HG03575 (cell line): ENCODE measurements at regions not wholly inside any gene's neighbourhood (a gene's known extent, or its start where the extent isn't known, plus 50 kb on each side); places are given as distances from the start of the nearest gene placed in this dataset.
"Not testable (repeated sequence)": the region's sequence is repeated elsewhere in the genome, so short reads cannot be mapped to it uniquely, and the experiment has no call there.

ENCODE experiments used
- ATAC-seq: cut with Tn5 transposase; IDR thresholded peaks from one replicate; pipeline ENCODE4 v1.9.1; 2021; ENCODE audit not compliant: unreplicated experiment, insufficient number of reproducible peaks, low FRiP score; ENCODE audit errors: extremely low read depth

DNA sequence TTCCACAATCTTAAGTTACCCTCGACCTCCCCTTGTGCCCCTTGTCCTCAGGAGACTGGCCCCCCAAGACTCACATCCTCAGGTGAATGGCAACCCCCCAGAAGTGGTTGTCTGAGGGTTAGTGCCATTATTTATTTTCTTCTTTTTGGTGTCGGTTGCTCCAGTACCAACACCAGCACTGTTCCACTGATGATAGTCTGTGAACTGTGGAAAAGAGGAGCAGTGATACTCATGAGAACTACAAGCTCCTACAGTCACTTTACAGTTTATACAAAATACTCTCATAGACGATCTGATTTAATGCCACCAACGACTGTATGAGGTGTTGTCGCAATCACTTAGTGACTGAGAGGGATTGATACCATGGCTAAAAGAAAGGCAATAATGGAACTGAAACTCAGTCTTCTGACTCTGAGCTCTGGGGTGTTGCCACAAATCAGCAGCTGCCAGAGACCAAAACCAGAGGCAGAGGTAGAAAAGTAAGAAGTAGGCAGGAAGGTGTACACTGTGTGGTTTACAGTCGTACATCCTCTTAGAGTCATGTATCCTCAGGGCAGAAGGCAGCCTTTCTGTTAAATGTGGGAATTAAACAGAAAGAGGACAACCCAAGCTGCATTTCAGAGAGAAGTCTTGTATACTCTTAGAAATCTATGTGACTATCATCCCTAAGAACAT, 90.8 kb upstream of the ADCY2 start:
- not testable (repeated sequence) for ATAC-seq

GRCh38 chr5:7306556-7306955, 89.4 kb upstream of the ADCY2 start:
- not testable (repeated sequence) for ATAC-seq

- not testable (repeated sequence) for ATAC-seq
Measured at GRCh38 chr5:7307709-7308108, 88.2 kb upstream of the ADCY2 start.

DNA sequence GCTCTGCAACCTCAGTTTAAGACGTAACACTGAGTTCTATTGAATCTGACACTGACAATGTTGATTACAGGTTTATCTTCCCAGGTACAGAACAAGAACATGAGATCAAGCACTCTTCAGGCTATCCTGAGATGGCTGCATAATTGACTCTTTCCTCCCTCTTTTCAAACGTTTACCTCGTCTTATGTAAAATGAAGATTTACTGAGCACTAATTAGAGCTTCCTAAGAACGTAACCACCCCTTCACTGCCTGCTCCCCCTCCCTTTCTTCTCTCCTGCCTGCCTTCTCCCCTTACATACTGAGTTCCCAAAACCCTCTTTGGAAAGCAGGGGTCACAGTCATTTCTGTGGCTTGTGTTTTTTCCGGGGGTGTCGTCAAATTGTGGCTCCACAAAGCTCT, 86.2 kb upstream of the ADCY2 start:
- ATAC-seq, result not testable (repeated sequence)

DNA sequence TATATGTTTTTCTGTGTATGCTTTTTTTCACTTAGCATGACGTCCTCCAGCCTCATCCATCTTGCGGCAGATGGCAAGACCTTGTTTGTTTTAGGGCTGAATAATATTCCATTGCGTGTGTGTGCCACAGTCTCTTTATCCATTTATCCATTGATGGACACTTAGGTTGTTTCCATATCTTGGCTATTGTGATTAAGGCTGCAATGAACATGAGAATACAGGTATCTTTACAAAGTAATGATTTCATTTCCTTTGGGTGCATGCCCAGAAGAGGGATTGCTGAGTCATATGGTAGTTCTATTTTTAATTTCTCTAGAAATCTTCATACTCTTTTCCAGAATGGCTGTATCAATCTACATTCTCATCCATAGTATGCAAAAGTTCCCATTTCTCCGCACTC, 85.3 kb upstream of the ADCY2 start:
- ATAC-seq, result not testable (repeated sequence)

GRCh38 chr5:7315118-7315517, 80.8 kb upstream of the ADCY2 start:
- no peak for ATAC-seq

GRCh38 chr5:7317751-7318150, 78.2 kb upstream of the ADCY2 start:
- ATAC-seq, result no peak

DNA sequence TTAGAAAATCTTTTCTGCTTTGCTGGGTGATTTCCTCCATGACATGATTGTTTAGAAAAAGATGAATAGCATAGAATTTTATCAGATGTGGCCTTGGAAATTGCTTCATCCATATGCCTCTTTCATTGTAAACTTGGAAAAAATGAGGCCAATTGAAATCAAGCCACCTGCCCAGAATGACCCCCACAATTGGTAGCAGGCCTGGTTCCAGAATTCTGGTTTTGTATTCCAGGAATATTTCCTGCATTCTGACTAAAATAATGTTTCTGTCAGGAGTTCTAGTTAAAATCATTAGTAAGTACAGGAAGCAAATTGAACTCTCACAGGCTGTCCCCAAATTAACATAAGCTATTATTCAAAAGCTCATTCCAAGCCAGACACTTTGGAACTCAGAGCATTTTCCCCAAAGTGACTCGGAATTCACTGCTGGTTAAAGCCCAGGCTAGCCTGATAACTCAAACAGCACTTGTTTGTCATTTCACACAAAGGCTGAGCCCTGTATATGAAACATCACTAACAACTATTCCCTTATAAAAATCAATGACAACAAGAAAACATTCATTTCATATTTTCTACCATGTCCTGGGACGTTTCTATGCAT, 75.1 kb upstream of the ADCY2 start:
- ATAC-seq, result no peak

DNA sequence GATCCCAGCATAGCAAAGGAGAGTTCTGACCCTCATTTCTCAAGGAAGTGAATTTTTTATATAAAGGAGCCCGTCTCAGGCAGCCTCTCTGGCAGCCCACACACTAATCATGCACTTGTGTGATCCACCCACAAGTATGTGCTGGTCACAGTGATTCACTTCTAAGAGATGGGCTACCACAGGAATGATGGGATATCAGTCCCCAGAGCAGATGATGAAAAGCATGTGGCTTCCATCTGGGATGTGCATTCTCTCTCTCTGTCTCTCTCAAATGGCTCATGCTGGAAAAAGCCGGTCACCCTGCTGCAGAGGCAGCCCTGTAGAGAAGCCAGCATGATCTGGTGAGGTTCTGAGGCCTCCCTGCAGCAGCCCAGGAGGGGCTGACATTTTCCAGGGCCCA, 74.2 kb upstream of the ADCY2 start:
- ATAC-seq, result no peak

- ATAC-seq, result no peak
Measured at GRCh38 chr5:7324919-7325318, 71.0 kb upstream of the ADCY2 start.

- ATAC-seq, result no peak
Measured at GRCh38 chr5:7325975-7326913, 69.7 kb upstream of the ADCY2 start.

- ATAC-seq, result no peak
Measured at GRCh38 chr5:7329141-7329540, 66.8 kb upstream of the ADCY2 start.

DNA sequence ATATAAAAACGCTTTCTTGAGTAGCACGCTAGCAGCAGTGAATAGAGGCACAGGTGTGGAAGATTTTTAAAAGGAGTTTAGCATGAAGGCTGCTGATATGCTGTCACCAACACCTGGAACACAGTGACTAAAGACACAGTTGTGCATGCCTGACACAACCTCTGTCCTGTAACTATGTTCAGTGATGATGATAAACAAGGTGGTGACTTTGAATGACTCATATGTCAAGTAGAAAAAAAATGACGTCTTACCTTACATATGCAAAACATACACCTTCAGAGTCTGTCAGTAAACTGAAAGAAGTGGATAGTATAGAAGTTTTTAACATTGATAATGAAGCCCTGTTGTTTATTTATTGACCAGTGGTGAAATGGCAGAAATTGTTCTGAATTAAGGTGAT, 66.2 kb upstream of the ADCY2 start:
- ATAC-seq, result no peak

DNA sequence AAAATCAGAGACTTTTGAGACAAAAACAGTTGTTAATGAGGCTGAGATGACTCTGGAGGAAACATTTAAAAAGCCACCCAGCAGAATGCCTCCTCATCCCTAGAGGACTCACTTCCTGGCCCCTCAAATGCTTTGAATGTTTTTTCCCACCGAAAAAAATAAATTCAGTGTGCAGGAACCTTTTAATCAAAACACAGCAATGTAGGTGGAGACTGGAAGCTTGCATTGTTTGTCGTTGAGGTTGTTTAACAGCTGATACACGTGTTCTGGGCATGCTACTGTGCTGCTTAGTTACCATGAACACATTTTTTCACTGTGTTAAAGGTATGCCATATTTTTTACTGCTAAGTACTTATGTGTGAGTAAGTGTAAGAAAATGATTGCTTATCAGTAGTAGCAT, 65.7 kb upstream of the ADCY2 start:
- ATAC-seq, result no peak

DNA sequence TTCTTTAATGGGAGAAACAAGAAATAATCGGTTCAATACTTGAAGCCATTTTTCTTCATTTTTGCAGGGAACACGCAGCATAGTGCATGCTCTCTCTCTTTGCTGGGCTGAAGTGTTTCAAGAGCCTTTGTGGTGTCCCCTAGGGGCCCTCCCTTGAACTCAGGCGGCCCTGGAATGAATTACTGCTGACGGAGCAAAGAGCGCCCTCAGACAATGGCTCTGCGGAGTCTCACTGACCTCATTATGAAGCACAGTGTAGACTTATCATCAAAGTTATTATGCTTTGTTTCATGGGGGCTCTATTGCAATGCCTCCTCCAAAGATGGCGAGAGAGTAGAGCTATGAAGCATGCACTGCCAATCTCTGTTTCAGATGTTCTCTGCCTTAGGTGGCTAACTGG, 64.8 kb upstream of the ADCY2 start:
- no peak for ATAC-seq
